GM12872 (cell line): ENCODE measurements at regions not wholly inside any gene's neighbourhood (a gene's known extent, or its start where the extent isn't known, plus 50 kb on each side); places are given as distances from the start of the nearest gene placed in this dataset.

ENCODE experiments used
- TF ChIP-seq, protein P1 (sequence below): IDR thresholded peaks from 3 replicates; pipeline ENCODE4 v1.5.1; 2011; ENCODE audit warnings: low read depth, mild to moderate bottlenecking, low read length, moderate library complexity; ENCODE audit not compliant: insufficient read depth

DNA sequence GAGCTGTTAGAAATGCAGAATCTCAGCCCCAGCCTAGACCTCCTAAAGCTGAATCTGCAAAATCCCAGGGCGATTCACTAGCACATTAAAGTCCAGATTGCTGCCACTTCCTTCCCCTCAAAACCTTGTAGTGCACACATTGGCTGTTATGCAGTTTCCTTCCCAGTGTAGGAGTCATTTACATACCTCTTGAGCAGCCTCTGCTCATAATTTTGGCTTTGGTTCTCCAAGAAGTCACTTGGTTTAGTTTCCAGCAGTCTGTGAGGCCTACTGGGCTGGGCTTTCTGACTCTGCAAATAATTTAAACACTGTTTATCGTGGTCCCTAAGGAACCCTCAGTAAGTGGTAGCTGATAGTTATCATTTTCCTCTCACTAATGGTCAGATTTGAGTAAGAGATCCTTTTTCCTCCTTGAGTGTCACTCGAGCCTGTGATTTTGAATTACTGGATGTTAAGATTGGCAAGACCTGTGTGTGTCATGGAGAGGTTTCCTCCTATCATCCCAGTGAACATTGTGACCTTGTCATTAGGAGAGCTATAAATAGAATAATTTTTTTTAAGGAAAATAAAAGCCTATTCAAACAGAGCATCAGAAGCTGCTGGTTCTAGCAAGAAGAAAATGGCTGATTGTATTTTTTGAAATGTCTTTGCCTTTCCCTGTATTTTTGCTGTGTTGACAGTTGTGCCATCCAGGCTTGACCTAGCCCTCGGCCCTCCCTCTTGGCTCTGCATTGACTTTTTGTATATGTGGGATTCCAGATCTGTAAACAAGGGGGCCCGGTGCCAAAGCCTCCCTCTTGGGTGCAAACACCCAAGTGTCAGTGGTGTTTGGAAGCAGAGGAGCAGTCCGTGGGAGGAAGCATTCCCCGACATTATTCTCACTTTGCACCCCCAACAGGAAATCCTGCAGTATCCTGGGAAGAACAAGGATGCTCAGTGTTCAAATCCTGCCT, 134.8 kb upstream of the ANKRD28 start:
- TF ChIP-seq, protein P1, sequence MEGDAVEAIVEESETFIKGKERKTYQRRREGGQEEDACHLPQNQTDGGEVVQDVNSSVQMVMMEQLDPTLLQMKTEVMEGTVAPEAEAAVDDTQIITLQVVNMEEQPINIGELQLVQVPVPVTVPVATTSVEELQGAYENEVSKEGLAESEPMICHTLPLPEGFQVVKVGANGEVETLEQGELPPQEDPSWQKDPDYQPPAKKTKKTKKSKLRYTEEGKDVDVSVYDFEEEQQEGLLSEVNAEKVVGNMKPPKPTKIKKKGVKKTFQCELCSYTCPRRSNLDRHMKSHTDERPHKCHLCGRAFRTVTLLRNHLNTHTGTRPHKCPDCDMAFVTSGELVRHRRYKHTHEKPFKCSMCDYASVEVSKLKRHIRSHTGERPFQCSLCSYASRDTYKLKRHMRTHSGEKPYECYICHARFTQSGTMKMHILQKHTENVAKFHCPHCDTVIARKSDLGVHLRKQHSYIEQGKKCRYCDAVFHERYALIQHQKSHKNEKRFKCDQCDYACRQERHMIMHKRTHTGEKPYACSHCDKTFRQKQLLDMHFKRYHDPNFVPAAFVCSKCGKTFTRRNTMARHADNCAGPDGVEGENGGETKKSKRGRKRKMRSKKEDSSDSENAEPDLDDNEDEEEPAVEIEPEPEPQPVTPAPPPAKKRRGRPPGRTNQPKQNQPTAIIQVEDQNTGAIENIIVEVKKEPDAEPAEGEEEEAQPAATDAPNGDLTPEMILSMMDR: no peak

DNA sequence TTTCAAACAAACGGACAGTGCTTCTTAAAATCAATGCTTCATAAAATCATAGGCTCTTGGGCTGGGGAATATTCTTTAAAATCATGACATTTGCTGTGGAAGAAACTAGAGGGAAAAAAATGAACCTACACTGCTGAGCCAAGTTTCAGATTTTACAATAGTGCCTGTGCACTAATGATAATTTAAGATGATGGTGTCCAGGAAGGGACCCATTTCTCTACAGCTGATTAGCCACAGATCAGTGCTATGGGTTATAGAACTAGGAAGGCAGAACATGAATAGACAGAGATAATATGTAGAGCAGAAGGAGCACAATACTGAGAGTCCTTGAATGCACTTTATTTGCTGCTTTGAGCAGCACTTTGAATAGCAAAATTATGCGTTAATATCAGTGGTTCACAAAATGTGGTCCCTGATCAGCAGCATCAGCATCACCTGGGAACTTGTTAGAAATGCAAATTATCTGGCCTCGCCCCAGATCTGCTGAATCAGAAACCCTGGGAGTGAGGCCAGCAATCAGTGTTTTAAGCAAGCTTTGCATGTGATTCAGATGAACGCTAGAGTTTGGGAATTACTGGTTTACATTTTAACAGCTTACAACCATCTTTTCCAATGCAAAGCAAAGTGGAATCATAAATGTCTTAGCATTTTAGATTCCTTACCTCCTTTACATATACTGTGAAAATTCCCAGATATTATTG, 135.8 kb upstream of the ANKRD28 start:
- TF ChIP-seq, protein P1: no peak

DNA sequence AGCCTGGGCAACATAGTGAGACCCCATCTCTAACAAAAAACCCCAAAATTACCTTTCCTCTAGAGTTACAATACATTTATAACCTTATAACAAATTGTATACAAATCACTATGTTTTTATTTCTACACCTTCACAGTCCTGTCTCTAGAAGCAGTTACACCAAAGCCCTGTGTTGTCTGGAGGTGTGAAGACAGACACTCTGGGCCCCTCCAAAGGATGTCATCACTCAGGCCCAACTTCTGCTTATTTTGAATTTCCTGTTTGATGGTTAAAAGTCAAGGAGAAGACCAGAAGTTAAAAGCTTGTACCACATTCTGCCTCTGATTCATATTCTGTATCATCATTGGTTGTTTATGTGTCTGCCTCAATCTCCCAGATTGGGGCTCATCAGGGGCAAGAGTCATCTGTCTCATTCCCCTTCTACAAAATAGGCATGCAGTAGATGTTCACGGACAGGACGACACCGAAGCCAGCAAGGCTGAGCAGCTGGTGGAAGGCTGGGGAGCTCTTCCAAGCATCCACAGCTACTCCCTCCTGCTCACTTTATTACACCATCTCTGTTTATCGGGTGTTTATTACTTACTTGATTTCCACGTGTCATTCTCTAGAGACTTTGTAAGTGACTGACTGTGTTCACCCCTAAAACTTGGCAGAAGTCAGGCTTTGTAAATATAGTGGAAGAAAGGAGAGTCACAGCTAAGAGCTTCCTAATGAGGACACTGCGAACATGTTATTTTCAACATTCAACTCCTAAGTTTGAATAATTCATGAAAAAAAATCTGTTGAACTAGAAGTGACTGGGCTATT, 136.8 kb upstream of the ANKRD28 start:
- TF ChIP-seq, protein P1: no peak

DNA sequence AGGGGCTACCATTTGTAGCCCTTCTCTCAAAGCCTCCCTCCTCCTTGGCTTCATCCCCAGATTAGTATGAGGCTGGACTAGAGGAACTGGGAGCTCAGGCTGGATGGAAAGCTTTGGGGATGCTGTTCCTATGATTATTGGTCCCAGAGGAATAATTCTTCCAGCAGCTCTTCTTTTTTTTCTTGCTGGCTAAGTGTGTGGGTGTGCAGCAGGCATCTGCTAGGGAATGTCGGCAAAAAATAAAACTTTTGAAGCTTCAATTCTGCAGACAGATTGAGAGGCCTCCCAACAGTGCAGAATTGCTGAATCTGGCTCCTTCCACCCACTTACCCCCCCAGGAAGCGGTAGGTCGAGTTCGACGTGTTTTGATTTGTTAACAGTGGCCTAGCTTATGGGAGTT, 138.5 kb upstream of the ANKRD28 start:
- TF ChIP-seq, protein P1: no peak

DNA sequence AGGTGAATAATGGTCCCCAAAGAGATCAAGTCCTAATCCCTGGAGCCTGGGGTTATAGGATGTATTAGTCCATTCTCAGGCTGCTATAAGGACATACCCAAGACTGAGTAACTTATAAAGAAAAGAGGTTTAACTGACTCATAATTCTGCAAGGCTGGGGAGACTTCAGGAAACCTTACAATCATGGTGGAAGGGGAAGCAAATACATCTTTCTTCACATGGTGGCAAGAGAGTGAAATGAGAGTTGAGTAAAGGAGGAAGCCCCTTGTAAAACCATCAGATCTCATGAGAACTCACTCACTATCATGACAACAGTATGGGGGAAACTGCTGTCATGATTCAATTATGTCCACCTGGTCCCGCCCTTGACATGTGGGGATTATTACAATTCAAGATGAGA, 142.9 kb upstream of the ANKRD28 start:
- TF ChIP-seq, protein P1: no peak

DNA sequence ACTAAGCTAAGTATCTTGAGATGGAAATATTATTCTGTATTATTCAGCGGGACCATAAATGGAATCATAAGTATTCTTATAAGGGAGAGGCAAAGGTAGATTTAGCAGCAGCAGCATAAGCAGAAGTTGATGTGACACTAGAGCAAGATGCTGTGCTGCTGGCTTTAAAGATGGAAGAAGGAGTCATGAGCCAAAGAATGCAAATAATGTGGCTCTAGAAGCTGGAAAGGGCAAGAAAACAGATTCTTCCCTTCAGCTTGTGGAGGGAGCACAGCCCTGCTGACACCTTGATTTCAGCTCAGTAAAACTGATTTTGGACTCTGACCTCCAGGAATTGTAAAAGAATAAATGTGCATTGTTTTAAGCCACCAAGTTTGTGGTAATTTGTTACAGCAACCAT, 144.2 kb upstream of the ANKRD28 start:
- TF ChIP-seq, protein P1: no peak

DNA sequence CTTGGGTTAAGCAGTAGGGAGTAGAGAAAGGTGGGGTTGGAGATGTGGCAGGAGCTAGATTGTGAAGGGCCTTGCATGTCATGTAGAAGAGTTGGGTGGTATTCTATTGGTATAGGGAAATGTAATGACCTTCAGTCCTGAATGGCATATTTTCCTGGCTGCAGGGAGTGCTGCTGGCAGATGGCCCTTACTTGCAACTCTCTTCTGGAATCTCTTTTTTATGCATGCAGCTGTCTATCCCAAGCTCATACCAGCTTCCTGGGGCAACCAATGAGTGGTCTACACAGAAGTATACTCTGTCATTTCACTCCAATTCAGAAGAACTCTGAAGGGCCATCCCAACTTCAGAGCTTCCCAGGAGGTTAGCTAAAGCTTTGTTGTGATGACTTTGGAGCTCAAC, 144.7 kb upstream of the ANKRD28 start:
- TF ChIP-seq, protein P1: no peak
